ENCODE measurements at regions not wholly inside any gene's neighbourhood (a gene's known extent, or its start where the extent isn't known, plus 50 kb on each side); places are given as distances from the start of the nearest gene placed in this dataset.

- TF ChIP-seq CTCF (IDR thresholded peaks at IDR 0.05 in 2 of 3, conservative IDR thresholded peaks at IDR 0.05 in 1 of 3; ENCODE audit: borderline replicate concordance in 1 of 3, insufficient read depth in 1 of 3, low read depth in 2 of 3, low read length in 2 of 3) (no peak), ZNF274 (IDR thresholded peaks at IDR 0.05; ENCODE audit: low read depth, low read length) (no peak), SP1 (IDR thresholded peaks at IDR 0.05; ENCODE audit: low read depth) (no peak), SIN3A (IDR thresholded peaks at IDR 0.05; ENCODE audit: low read depth) (no peak), EGR1 (IDR thresholded peaks at IDR 0.05; ENCODE audit: low read depth) (no peak), YY1 (IDR thresholded peaks at IDR 0.05; ENCODE audit: extremely low read depth, insufficient replicate concordance, low read depth, low read length) (no peak), MAX (IDR thresholded peaks at IDR 0.05) (no peak), EZH2phosphoT487 (IDR thresholded peaks at IDR 0.05; ENCODE audit: borderline replicate concordance) (no peak), EZH2 (IDR thresholded peaks at IDR 0.05) (no peak), POLR2A (IDR thresholded peaks at IDR 0.05; ENCODE audit: borderline replicate concordance, extremely low read depth, insufficient read depth, insufficient read length) (no peak)
- TF ChIP-seq, protein P1, sequence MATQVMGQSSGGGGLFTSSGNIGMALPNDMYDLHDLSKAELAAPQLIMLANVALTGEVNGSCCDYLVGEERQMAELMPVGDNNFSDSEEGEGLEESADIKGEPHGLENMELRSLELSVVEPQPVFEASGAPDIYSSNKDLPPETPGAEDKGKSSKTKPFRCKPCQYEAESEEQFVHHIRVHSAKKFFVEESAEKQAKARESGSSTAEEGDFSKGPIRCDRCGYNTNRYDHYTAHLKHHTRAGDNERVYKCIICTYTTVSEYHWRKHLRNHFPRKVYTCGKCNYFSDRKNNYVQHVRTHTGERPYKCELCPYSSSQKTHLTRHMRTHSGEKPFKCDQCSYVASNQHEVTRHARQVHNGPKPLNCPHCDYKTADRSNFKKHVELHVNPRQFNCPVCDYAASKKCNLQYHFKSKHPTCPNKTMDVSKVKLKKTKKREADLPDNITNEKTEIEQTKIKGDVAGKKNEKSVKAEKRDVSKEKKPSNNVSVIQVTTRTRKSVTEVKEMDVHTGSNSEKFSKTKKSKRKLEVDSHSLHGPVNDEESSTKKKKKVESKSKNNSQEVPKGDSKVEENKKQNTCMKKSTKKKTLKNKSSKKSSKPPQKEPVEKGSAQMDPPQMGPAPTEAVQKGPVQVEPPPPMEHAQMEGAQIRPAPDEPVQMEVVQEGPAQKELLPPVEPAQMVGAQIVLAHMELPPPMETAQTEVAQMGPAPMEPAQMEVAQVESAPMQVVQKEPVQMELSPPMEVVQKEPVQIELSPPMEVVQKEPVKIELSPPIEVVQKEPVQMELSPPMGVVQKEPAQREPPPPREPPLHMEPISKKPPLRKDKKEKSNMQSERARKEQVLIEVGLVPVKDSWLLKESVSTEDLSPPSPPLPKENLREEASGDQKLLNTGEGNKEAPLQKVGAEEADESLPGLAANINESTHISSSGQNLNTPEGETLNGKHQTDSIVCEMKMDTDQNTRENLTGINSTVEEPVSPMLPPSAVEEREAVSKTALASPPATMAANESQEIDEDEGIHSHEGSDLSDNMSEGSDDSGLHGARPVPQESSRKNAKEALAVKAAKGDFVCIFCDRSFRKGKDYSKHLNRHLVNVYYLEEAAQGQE (IDR thresholded peaks at IDR 0.05; ENCODE audit: low read depth), result no peak
Measured at GRCh38 chr13:22874839-22875238, 305.9 kb upstream of the SGCG start.

Measured in HCT116 (cell line).